NOMO-1 treated with DMSO at 0.1 percent for 48 hours (cell line): ENCODE measurements at regions not wholly inside any gene's neighbourhood (a gene's known extent, or its start where the extent isn't known, plus 50 kb on each side); places are given as distances from the start of the nearest gene placed in this dataset.

Experiments
- DNase-seq: peaks from one replicate; lab custom pipeline; 2025; ENCODE audit not compliant: unreplicated experiment; lab: John Stamatoyannopoulos, UW

DNA sequence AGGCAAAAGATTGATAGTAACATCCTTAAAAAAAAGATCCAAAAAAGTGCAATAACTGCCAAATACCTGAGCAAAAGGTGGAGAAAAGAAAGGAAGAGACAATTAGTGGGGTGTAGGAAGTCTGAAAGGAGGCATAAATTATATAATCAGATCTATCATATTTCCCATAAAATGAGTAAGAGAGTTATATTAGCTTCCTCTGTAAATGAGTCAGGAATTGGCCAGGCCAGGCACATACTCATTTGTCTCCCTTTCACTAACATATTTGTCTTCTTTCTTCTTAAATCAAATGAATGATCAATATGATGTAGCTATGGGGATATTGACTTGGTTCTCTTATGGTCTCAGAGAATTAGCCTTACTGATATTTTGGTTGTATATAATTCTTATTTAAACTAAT is 292.3 kb upstream of the CADM2 start:
- no peak for DNase-seq

GRCh38 chr3:84679211-84679610 is 279.6 kb upstream of the CADM2 start:
- DNase-seq: no peak

- DNase-seq: no peak
Measured at GRCh38 chr3:84680700-84681099, 278.1 kb upstream of the CADM2 start.

DNA sequence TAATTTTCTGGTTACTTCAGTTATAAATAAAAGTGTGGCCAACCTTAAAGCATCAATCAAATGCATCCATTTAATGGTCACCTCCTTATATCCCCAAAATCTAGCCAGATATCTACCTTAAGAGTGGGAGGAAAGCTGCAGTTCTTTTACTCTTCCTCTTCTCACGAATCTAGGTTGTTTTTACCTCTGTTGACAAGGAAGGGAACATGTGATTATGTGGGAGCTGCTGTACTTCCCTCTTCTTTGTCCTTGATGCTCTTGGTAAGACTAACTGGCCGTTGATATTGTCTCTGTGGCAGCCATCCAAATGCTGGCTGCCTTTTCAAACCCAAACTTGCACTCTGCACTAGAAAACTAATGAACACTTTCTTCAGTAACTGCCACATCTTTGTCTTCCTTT is 275.3 kb upstream of the CADM2 start:
- DNase-seq: peak; percentile 8

DNA sequence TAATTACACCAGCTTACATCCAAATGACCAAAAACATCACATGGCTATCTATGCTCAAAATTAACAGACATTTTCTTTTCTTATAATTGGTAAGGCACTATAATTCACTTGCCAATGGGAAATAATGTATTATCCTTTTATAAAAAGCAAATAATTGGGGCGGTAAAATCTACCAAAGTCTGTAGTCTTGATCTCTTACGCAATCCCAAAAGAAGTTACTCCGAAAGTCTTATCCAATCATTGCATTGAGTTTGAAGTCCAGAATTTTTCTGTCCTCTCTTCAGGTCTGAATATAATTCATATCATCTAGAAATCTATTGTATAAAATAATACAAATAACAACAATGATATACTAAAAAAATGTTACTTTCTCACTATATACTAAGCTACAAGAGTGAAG is 273.3 kb upstream of the CADM2 start:
- no peak for DNase-seq

- DNase-seq: peak; percentile 51
Measured at GRCh38 chr3:84692261-84692660, 266.5 kb upstream of the CADM2 start.

- peak; percentile 81 for DNase-seq
Measured at GRCh38 chr3:84710288-84710687, 248.5 kb upstream of the CADM2 start.

- no peak for DNase-seq
Measured at GRCh38 chr3:84717894-84718293, 240.9 kb upstream of the CADM2 start.

- DNase-seq: peak; percentile 59
Measured at GRCh38 chr3:84724877-84725276, 233.9 kb upstream of the CADM2 start.

GRCh38 chr3:84727616-84728015 is 231.2 kb upstream of the CADM2 start:
- no peak for DNase-seq

DNA sequence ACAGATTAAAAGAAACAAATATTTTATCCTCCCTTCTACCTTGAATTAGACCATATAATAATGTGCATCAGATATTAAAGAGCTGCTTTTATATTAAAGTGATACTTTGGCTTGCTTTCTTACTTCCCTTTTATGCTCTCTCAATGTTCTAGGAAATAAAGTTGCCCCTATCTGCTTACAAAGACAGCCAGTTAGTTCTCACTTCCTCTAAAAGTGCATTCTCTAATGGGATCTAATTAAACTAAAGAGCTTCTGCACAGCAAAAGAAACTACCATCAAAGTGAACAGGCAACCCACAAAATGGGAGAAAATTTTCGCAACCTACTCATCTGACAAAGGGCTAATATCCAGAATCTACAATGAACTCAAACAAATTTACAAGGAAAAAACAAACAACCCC is 224.1 kb upstream of the CADM2 start:
- peak; percentile 90 for DNase-seq

DNA sequence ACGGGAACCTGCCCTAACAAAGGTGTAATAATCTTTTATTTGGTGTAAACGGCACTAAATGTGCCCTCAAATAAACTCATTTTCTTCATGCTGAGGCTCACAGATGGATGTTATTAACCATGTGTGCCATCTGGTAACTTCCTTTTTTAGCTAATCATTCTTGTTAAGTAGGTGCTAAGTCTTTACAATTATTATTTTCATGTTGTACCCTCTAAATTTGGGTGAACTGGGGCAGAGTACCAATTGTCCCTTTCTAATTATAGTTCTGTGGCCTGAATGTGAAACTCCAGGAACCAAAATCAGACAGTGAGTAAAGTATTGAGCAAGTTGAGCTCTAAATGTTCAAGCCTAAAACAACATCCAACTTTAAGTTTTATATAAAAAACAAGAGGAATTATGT is 220.7 kb upstream of the CADM2 start:
- DNase-seq: no peak

DNA sequence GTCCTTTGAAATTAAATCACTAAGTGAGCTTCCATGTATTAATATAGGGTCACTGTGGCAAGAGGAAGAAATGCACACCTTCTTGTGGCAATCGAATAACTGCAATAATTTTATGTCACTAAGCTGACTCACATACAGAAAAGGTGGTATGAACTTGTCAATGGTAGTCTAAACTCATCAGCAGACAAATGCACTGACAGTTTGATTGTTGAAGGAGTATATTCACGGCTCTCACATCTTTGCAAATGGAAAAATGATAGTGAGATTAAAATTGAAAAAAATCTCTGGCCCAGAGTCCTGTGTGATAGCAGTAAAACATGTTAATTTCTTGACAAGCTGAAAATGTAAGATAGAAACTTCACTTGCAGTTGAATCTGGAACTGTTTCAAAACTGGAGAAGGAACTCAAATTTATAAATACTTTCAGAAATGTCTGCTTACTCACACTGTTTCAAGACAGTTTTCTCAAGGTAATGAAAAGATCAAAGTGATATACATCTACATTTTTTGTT is 215.8 kb upstream of the CADM2 start:
- DNase-seq: no peak

DNA sequence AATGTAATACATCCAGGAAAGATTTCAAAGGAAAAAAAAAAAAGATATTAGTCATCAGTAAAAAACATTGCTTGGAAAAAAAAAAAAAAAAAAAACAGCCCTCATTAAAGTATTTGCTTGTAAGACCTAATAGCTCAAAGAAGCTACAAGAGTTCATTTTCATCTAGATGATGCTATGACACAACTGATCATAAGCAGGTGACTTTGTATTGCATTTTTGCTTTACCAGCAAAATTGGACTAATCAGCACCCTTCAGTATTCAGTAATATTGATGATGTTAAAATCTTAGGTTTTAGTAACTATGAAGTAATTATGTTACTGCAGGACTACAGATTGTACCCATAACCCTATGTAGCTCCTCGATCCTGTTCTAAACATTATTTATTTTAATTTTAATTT is 214.7 kb upstream of the CADM2 start:
- DNase-seq: no peak

DNA sequence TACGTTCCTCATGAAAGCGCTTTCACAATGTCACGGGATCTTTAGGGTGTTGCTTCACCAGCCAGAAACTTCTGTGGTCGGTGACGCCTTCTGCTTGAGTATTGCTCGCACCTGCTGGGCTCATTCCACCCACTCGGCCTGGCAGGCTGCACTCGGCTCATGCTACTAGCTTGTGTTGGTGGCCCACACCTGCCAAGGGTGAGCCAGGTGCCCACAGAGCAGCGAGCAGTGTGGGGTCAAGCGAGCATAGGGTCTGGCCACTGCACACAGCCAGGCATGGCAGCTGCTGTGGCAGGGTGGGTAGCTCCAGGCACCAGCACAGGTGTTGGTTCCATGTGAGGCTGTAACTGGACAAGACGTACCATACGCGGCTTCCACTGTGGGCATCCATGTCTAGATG is 202.9 kb upstream of the CADM2 start:
- DNase-seq: peak; percentile 80

DNA sequence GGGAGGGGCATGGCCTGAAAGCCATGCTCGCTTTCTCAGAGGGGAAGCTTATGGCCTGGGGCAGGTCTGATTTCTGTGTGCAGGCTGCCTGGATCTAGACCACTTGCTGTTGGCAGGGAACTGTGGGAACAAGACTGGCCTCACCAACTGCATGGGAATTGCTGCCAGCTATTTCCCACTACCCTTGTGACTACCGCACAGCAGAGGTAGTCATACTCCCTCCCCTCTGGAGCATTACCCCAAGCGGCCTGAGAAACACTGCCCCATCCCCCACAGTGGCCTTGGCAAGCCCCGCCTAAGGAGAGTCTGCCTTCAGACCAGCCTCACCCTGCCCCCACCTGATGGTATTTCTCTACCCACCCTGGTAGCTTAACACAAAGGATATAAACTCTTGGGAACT is 199.4 kb upstream of the CADM2 start:
- no peak for DNase-seq

- no peak for DNase-seq
Measured at GRCh38 chr3:84772841-84773240, 185.9 kb upstream of the CADM2 start.

DNA sequence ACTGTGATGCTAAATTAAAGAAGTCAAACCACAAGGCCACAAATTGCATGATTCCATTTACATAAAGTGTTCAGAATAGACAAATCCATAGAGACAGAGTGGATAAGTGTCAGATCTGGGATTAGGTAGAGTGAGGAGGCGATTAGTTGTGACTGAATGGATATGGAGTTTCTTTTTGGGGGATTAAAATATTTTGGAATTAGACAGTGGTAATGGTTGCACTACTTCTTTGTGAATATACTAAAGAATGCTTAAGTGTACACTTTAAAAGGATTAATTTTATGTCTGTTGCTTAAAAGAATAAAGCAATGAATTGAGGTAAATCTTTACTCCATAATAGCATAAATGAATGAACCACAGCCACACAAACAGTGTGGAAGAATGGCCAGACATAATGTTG is 175.5 kb upstream of the CADM2 start:
- DNase-seq: no peak

DNA sequence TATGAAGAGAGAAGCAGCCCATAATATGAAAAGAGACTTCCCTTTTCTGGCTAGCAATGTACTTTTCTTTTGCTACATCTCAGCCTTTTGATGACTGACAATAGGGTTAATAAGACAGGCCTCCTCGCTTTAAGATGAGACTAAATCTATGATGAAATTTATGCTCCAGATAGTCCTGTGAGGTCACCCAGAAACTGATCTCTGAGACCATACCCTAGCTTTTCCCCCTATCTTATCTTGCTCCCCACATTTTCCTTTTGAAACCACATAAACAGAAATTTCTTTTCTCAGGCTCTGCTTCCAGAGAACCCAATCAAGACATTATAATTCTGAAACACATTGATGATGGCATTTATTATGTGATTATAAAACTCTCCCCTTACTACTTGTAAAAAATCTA is 168.8 kb upstream of the CADM2 start:
- no peak for DNase-seq

DNA sequence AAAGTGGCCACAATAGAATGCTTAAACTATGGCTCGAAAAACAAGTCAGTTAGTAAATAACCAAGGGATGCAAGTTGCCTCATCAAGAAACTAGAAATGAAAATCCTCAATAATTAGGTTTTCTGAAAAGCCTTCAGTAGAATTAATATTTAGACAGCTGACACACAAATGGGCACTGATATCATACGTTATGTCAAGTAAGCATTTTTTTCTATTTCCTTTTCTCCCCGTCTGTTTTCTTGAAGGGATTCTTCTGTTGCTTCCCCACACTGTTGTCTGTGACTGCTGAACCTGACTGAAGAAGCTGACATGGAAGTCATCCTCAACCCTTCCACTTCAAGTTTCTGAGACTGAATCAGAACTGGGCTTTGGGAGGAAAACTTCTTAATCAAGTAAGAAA is 151.8 kb upstream of the CADM2 start:
- DNase-seq: no peak

DNA sequence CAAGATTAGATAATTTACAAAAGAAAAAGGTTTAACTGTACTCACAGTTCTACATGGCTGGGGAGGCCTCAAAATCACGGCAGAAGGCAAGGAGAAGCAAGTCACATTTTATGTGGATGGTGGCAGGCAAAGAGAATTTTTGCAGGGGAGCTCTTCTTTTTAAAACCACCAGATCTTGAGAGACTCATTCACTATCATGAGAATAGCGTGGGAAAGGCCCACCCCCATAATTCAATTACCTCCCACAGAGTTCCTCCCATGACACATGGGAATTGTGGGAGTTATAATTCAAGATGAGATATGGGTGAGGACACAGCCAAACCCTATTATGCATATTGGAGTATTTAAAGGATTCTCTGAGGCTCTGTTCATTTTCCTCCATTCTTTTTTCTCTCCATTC is 138.7 kb upstream of the CADM2 start:
- no peak for DNase-seq

DNA sequence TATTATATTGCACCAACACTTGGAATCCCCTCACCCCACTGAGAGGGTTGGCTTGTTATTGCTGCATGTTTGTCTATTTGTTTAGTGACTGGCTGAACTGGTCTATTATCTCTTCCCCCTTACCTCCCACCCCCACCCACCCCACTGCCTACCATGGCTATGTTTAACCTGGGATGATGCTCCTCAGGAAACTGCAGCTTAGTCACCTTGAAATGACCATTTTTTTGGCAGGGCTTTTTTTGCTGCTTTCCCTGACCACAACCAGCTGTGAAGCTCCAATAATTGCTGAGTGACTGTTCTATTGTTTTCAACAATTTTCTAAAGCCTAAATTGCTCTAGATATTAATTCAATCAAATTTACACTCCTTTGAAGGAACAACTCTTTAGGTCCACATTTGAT is 137.9 kb upstream of the CADM2 start:
- no peak for DNase-seq

DNA sequence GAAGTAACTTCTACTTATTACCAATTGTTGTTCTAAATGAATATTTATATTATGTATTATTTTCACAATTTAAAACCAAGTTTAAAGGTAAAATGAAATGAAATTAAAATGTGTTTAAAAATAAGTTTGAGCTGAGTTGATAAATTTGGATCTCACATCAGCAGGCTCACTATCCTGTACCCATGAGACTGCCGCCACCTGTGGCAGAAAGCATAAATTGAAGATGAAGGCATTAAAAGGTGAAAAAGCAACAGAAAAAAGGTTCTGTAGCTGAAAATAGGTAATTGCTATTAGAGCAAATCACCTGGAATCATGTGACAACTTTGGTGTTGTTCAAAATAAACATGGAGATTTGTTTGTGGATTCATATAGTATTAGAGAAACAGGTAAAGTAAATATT is 133.0 kb upstream of the CADM2 start:
- no peak for DNase-seq

DNA sequence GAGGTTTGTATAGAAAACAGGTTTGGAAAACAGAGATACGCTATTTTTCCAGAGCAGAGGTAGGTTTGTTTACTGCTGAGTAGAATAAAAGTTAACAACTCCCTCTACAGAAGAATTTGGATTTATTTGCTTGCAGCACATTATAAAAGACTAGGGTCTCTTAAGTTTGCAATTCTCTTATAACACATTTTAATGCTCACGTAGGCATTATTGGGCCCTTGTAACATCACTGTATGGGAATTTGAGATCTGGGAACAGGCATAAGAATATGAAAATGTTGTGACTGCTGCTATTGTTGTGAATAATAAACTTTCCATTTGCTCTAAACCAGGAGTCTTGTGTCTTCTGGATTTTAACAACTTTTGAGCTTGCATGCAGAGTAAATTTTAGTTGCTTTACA is 128.3 kb upstream of the CADM2 start:
- DNase-seq: no peak
